Natural killer cell (primary cell): ENCODE measurements at regions not wholly inside any gene's neighbourhood (a gene's known extent, or its start where the extent isn't known, plus 50 kb on each side); places are given as distances from the start of the nearest gene placed in this dataset.

ENCODE experiments used
- ATAC-seq, 3 donors: fragments of 150-1000 bp in 2 of 3; fragments of 200-7000 bp in 1 of 3; cut with Tn5 transposase; 1 replicate in 1 of 3; 2 replicates in 2 of 3; pipeline ENCODE4 v1.10.0; 2021; ENCODE audit warnings: mild to moderate bottlenecking in 2 of 3, moderate library complexity in 2 of 3
- DNase-seq, 2 donors: peaks; one replicate each; pipeline versions ENCODE4 v3.0.0 to v3.0.0-alpha.2; 2013 to 2021; ENCODE audit warnings: mixed read lengths in 1 of 2
- H3K27ac ChIP-seq: one replicate; pipeline ENCODE4 v1.5.1; 2013; ENCODE audit warnings: mild to moderate bottlenecking, low read length
- H3K27me3 ChIP-seq: one replicate; pipeline ENCODE4 v1.6.1; 2013; ENCODE audit warnings: low read length; ENCODE audit not compliant: control insufficient read depth, insufficient read depth
- H3K36me3 ChIP-seq: one replicate; pipeline ENCODE4 v1.6.1; 2013; ENCODE audit warnings: low read length; ENCODE audit not compliant: control insufficient read depth, insufficient read depth
- H3K4me1 ChIP-seq: one replicate; pipeline ENCODE4 v1.6.1; 2013; ENCODE audit warnings: low read length; ENCODE audit not compliant: control insufficient read depth, insufficient read depth
- H3K4me3 ChIP-seq: one replicate; pipeline ENCODE4 v1.5.1; 2013; ENCODE audit warnings: low read length
- H3K9me3 ChIP-seq: one replicate; pipeline ENCODE4 v1.6.1; 2013; ENCODE audit warnings: low read length; ENCODE audit not compliant: control insufficient read depth, insufficient read depth
- H3K27ac Mint-ChIP-seq, 2 donors: one replicate each; pipeline ENCODE4 v1.8.0; 2022; ENCODE audit warnings: mild to moderate bottlenecking in 2 of 2, mixed read lengths in 2 of 2, moderate library complexity in 1 of 2
- H3K27me3 Mint-ChIP-seq, 2 donors: one replicate each; pipeline ENCODE4 v1.8.0; 2022; ENCODE audit warnings: low read depth in 2 of 2, mixed read lengths in 2 of 2
- H3K36me3 Mint-ChIP-seq: one replicate; pipeline ENCODE4 v1.8.0; 2022; ENCODE audit warnings: mixed read lengths
- H3K4me1 Mint-ChIP-seq, 2 donors: one replicate each; pipeline ENCODE4 v1.8.0; 2022; ENCODE audit warnings: mixed read lengths in 2 of 2
- H3K4me3 Mint-ChIP-seq: one replicate; pipeline ENCODE4 v1.8.0; 2022; ENCODE audit warnings: mild to moderate bottlenecking, moderate library complexity, mixed read lengths
- H3K9me3 Mint-ChIP-seq, 2 donors: one replicate each; pipeline ENCODE4 v1.8.0; 2022; ENCODE audit warnings: mixed read lengths in 2 of 2
- WGBS: methylation state at CpG from one replicate; pipeline ENCODE4 v1.1.7; 2013; ENCODE audit warnings: missing lambda C conversion rate; ENCODE audit not compliant: insufficient coverage; 5-methylcytosine and 5-hydroxymethylcytosine counted together
- intact Hi-C: fragments of 100-400 bp; cut with micrococcal nuclease; formaldehyde crosslinking; loops from one replicate; pipeline ENCODE4 v1.14.2; 2022
- TF ChIP-seq, protein P1 (sequence below): fragments of 200-600 bp; IDR thresholded peaks from one replicate; pipeline ENCODE4 v1.8.0; 2022; ENCODE audit warnings: antibody characterized with exemption

DNA sequence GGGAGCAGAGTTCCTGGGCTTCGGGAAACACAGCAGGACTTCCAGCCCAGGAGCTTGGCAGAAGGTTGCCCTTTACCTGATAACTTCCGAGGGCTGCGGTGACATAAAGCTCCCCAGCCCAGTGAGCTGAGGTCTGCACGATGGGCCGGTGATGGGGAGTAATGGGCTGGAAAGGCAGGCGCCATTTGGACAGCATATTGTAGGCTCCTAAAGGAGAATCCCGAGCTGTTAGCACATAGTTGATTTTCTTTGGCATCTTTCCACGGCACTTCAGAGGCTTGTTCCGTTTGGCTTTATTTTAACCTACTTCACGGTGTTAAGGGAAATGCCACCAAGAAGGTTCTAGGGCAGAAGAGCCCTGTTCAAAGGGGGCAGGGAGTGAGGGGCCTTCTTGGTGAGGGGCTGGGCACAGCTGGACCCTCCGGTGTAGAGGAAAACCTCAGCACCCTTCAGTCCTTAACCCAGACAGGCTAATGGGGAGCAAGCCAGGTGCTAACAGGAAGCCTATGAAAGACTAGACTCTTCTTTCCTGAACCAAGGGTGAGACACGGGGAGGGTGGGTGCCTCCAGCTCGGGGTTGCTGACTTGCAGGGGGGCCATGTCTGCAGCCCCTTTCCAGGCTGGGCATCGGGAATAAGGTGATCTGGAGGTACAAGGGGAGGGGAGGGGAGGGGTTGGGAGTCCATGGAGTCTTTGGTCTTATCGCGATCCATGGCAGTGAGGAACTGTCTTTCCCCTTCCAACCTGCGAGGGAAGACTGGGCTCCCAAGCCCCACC lies 347.7 kb downstream of the GLRX3 start:
- no peaks in the 10 kb centered on the region for H3K27me3 Mint-ChIP-seq
- H3K36me3 Mint-ChIP-seq = no peaks in the 10 kb centered on the region
- 84% methylated on average over 16 of the region's 17 CpGs for whole genome bisulfite sequencing
- intact Hi-C loops = no loop called here
- Histone ChIP-seq H3K36me3 (no peaks in the 10 kb centered on the region), H3K27ac (no peak overlapping the region), H3K4me3 (no peak overlapping the region), H3K9me3 (no peaks in the 10 kb centered on the region), H3K27me3 (no peaks in the 10 kb centered on the region), H3K4me1 (no peaks in the 10 kb centered on the region)
- DNase-seq = no peak
- H3K4me3 Mint-ChIP-seq = no peak overlapping the region
- ATAC-seq = no peak
- no peaks in the 10 kb centered on the region for H3K9me3 Mint-ChIP-seq
- no peak overlapping the region for H3K27ac Mint-ChIP-seq
- H3K4me1 Mint-ChIP-seq = no peaks in the 10 kb centered on the region
- TF ChIP-seq, protein P1, sequence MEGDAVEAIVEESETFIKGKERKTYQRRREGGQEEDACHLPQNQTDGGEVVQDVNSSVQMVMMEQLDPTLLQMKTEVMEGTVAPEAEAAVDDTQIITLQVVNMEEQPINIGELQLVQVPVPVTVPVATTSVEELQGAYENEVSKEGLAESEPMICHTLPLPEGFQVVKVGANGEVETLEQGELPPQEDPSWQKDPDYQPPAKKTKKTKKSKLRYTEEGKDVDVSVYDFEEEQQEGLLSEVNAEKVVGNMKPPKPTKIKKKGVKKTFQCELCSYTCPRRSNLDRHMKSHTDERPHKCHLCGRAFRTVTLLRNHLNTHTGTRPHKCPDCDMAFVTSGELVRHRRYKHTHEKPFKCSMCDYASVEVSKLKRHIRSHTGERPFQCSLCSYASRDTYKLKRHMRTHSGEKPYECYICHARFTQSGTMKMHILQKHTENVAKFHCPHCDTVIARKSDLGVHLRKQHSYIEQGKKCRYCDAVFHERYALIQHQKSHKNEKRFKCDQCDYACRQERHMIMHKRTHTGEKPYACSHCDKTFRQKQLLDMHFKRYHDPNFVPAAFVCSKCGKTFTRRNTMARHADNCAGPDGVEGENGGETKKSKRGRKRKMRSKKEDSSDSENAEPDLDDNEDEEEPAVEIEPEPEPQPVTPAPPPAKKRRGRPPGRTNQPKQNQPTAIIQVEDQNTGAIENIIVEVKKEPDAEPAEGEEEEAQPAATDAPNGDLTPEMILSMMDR = no peak

DNA sequence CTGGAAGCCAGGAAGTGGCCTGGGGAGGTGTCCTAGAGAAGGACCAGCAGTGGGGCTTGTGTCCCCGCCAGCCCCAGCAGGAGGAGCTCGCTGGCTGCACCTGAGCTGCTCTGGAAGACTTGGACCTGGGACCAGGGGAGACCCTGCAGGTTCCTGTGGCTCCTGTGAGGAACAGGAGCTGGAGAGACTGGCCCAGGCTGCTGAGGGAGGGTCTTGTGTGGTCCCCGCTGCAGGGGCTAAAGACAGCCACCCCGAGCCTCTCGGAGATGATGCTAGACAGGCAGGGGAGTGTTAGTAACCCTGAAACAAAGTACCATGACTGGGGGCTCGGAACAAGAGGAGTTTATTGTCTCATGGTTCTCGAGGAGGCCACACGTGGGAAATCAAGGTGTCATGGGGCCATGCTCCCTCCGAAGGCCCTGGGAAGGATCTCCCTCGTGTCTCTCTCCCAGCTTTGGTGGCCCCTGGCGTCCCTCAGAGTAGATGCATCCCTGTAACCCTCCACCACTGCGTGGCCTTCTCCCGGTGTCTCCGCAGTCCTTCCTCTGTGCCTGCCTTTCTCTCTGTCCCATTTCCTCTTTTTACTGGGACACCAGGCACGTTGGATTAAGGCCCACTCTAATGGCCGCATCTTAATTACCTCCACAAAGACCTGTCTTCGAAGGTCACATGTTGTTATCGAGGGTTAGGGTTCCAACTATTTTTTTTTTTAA lies 348.4 kb downstream of the GLRX3 start:
- Mint-ChIP-seq H3K4me3 (no peak overlapping the region), H3K9me3 (no peaks in the 10 kb centered on the region), H3K27ac (no peak overlapping the region), H3K36me3 (no peaks in the 10 kb centered on the region), H3K27me3 (no peaks in the 10 kb centered on the region), H3K4me1 (no peaks in the 10 kb centered on the region)
- WGBS = 75% methylated on average over 18 of the region's 18 CpGs
- Histone ChIP-seq H3K4me1 (no peaks in the 10 kb centered on the region), H3K4me3 (no peak overlapping the region), H3K27me3 (no peaks in the 10 kb centered on the region), H3K9me3 (no peaks in the 10 kb centered on the region), H3K27ac (no peak overlapping the region), H3K36me3 (no peaks in the 10 kb centered on the region)
- intact Hi-C loops = no loop called here
- no peak for ATAC-seq
- TF ChIP-seq, protein P1 = no peak
- DNase-seq = no peak

DNA sequence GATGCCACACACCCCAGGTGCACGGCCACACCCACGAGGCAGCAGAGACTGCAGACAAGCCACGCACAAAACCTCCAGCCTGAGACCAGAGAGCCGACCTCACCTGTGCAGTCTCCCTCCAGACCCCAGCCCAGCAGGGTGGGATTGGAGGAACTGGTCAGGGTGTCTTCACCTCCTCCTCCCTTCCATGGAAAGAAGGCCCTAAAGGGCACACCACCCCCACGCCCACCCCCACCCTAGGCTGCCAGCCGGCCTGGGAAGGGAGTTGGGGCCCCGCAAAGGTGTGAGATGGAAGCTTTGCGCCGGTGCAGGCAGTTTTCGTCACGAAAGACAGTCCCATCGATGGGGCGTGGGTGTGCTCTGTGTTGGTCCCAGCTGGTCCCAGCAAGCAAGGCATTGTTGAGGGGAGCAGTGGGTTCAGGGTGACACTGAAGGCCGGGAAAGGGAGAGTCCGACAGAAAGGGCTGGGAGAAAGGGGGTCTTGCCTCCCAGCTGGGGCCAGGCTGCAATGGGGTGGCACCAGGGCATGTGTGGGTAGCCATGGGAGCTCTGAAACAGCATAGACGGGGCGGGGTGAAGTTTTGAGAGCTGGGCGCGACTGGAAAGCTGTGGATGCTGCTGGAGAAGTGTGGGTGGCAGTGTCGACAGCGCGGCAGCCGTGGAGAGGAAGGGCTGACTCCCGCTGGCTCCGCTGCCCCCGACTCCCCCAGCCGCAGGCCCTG lies 349.2 kb downstream of the GLRX3 start:
- TF ChIP-seq, protein P1 = no peak
- intact Hi-C loops = no loop called here

More for the DNA sequence above, 349.2 kb downstream of the GLRX3 start:
- Histone ChIP-seq H3K27me3 (no peaks in the 10 kb centered on the region), H3K27ac (no peak overlapping the region), H3K4me1 (no peaks in the 10 kb centered on the region), H3K9me3 (no peaks in the 10 kb centered on the region), H3K36me3 (no peaks in the 10 kb centered on the region), H3K4me3 (no peak overlapping the region)
- H3K27me3 Mint-ChIP-seq = no peaks in the 10 kb centered on the region
- DNase-seq (no peak), ATAC-seq (no peak)
- 87% methylated on average over 26 of the region's 27 CpGs for WGBS
- no peaks in the 10 kb centered on the region for H3K36me3 Mint-ChIP-seq
- no peaks in the 10 kb centered on the region for H3K4me1 Mint-ChIP-seq
- H3K9me3 Mint-ChIP-seq = no peaks in the 10 kb centered on the region
- no peak overlapping the region for H3K4me3 Mint-ChIP-seq
- H3K27ac Mint-ChIP-seq = no peak overlapping the region
